ENCODE measurements at regions not wholly inside any gene's neighbourhood (a gene's known extent, or its start where the extent isn't known, plus 50 kb on each side); places are given as distances from the start of the nearest gene placed in this dataset.

DNA sequence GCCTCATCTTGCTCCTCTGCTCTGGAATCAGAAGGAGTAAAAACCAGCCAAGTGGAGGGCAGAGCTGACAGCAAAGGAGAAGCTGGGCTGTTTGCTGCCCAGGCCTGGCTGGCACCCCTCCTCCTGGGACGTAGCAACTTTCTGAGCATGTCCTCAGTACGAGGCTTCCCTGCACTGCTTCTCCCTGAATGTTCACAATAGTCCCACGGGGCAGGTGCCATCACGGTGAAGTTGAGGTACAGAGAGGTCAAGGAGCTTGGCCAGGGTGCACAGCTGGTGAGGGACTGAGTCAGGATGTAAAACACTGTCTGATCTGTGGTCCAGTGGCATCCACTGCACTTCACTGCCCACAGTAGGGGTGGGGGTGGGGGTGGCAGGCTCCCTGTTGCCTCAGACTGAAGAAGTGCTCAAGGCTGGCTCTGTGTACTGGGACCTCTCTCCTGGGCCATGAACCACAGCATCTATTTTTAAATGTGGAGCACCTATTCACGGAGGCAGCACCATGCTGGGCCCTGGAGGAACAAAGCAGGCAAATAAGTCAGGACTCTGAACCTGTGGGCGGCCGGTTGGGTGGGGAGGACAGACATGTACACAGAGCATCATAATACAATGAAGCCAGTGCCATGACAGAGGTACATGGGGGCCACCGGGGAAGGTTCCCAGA lies 369.5 kb downstream of the SEC14L1 start:
- TF ChIP-seq TAF1 (IDR thresholded peaks at IDR 0.05; ENCODE audit: borderline replicate concordance, insufficient read depth, low read length) = no peak
- no peak for TF ChIP-seq POLR2AphosphoS5 (IDR thresholded peaks at IDR 0.05; ENCODE audit: low read depth, low read length)
- TF ChIP-seq SIN3A (IDR thresholded peaks at IDR 0.05; ENCODE audit: borderline replicate concordance, insufficient read depth, low read length) = no peak
- TF ChIP-seq, protein P1, sequence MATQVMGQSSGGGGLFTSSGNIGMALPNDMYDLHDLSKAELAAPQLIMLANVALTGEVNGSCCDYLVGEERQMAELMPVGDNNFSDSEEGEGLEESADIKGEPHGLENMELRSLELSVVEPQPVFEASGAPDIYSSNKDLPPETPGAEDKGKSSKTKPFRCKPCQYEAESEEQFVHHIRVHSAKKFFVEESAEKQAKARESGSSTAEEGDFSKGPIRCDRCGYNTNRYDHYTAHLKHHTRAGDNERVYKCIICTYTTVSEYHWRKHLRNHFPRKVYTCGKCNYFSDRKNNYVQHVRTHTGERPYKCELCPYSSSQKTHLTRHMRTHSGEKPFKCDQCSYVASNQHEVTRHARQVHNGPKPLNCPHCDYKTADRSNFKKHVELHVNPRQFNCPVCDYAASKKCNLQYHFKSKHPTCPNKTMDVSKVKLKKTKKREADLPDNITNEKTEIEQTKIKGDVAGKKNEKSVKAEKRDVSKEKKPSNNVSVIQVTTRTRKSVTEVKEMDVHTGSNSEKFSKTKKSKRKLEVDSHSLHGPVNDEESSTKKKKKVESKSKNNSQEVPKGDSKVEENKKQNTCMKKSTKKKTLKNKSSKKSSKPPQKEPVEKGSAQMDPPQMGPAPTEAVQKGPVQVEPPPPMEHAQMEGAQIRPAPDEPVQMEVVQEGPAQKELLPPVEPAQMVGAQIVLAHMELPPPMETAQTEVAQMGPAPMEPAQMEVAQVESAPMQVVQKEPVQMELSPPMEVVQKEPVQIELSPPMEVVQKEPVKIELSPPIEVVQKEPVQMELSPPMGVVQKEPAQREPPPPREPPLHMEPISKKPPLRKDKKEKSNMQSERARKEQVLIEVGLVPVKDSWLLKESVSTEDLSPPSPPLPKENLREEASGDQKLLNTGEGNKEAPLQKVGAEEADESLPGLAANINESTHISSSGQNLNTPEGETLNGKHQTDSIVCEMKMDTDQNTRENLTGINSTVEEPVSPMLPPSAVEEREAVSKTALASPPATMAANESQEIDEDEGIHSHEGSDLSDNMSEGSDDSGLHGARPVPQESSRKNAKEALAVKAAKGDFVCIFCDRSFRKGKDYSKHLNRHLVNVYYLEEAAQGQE (IDR thresholded peaks at IDR 0.05; ENCODE audit: insufficient read depth in 1 of 2, low read depth in 2 of 2, low read length in 2 of 2) = no peak
- no peak for TF ChIP-seq FOXP2 (optimal IDR thresholded peaks at IDR 0.05; ENCODE audit: borderline replicate concordance, extremely low read depth, extremely low read length, insufficient read depth)

Data from PFSK-1 (cell line).